Keratinocyte (primary cell): ENCODE measurements at regions not wholly inside any gene's neighbourhood (a gene's known extent, or its start where the extent isn't known, plus 50 kb on each side); places are given as distances from the start of the nearest gene placed in this dataset.

ENCODE experiments used
- DNase-seq: peaks from one replicate; pipeline ENCODE4 v3.0.0-alpha.2; 2011; ENCODE audit warnings: low read depth, missing footprints, low spot score
- FAIRE-seq: peaks from 2 replicates; lab custom pipeline; 2011; peaks lifted over from hg19 to GRCh38; lab: Jason Lieb, UNC
- H2AFZ ChIP-seq: 2 replicates; pipeline ENCODE4 v1.6.0; 2012; ENCODE audit warnings: low read length, control low read depth, inconsistent platforms; ENCODE audit not compliant: control insufficient read depth
- H3K27ac ChIP-seq: 2 replicates; pipeline ENCODE4 v1.5.1; 2011; ENCODE audit warnings: low read length; ENCODE audit not compliant: control insufficient read depth, insufficient read depth
- H3K27me3 ChIP-seq: 3 replicates; pipeline ENCODE4 v1.6.0; 2011; ENCODE audit warnings: low read length; ENCODE audit not compliant: control insufficient read depth, insufficient read depth; ENCODE audit errors: extremely low read depth
- H3K36me3 ChIP-seq, 2 experiments: 2 replicates in 1 of 2; 3 replicates in 1 of 2; pipeline ENCODE4 v1.5.1; 2011; ENCODE audit warnings: low read length in 2 of 2, mild to moderate bottlenecking in 1 of 2; ENCODE audit not compliant: control insufficient read depth in 2 of 2, insufficient read depth in 2 of 2; ENCODE audit errors: extremely low read depth in 1 of 2
- H3K4me1 ChIP-seq: 3 replicates; pipeline ENCODE4 v1.5.1; 2011; ENCODE audit warnings: low read length; ENCODE audit not compliant: control insufficient read depth, insufficient read depth; ENCODE audit errors: extremely low read depth
- H3K4me2 ChIP-seq: 3 replicates; pipeline ENCODE4 v1.6.0; 2011; ENCODE audit warnings: low read depth, low read length; ENCODE audit not compliant: control insufficient read depth, insufficient read depth; ENCODE audit errors: extremely low read depth
- H3K4me3 ChIP-seq, 3 experiments: fragments of 200-600 bp in 1 of 3; sonication (generic) in 1 of 3; 2 replicates in 2 of 3; 3 replicates in 1 of 3; pipeline ENCODE4 v1.5.1; 2011 to 2016; ENCODE audit warnings: low read length in 3 of 3, mild to moderate bottlenecking in 3 of 3, control low read depth in 2 of 3, inconsistent platforms in 1 of 3, low read depth in 1 of 3, mixed read lengths in 1 of 3, mixed run types in 1 of 3, moderate library complexity in 1 of 3; ENCODE audit not compliant: control insufficient read depth in 2 of 3, insufficient read depth in 2 of 3; ENCODE audit errors: extremely low read depth in 1 of 3
- H3K79me2 ChIP-seq: 2 replicates; pipeline ENCODE4 v1.6.0; 2012; ENCODE audit warnings: low read length; ENCODE audit not compliant: control insufficient read depth, insufficient read depth
- H3K9ac ChIP-seq: 3 replicates; pipeline ENCODE4 v1.6.0; 2011; ENCODE audit warnings: low read length; ENCODE audit not compliant: control insufficient read depth, insufficient read depth; ENCODE audit errors: extremely low read depth
- H3K9me1 ChIP-seq: 3 replicates; pipeline ENCODE4 v1.6.0; 2011; ENCODE audit warnings: low read length; ENCODE audit not compliant: control insufficient read depth, insufficient read depth; ENCODE audit errors: extremely low read depth
- H3K9me3 ChIP-seq: 2 replicates; pipeline ENCODE4 v1.5.1; 2012; ENCODE audit warnings: low read depth, low read length; ENCODE audit not compliant: control insufficient read depth
- H4K20me1 ChIP-seq: 3 replicates; pipeline ENCODE4 v1.6.0; 2011; ENCODE audit warnings: low read length; ENCODE audit not compliant: control insufficient read depth, insufficient read depth; ENCODE audit errors: extremely low read depth
- EZH2 ChIP-seq: IDR thresholded peaks from one replicate; pipeline ENCODE4 v1.6.1; 2012; ENCODE audit warnings: inconsistent platforms, mild to moderate bottlenecking, low read length, moderate library complexity
- dilution Hi-C: fragments of 300-500 bp; cut with MboI; formaldehyde crosslinking; loops from one replicate; pipeline ENCODE4 v1.7.0; 2020; ENCODE audit warnings: low sequenced_read_pairs; ENCODE audit not compliant: extremely low pct_ligation_motif_present
- TF ChIP-seq, protein P1 (sequence below), 3 experiments: IDR thresholded peaks in 1 of 3; conservative IDR thresholded peaks in 1 of 3; optimal IDR thresholded peaks in 1 of 3; 2 replicates in 2 of 3; 3 replicates in 1 of 3; pipeline versions ENCODE3 to v1.5.1; 2011; ENCODE audit warnings: low read length in 3 of 3, mild to moderate bottlenecking in 3 of 3, moderate library complexity in 2 of 3, control low read depth in 1 of 3, inconsistent platforms in 1 of 3; ENCODE audit not compliant: insufficient read depth in 2 of 3; ENCODE audit errors: extremely low read depth in 1 of 3

DNA sequence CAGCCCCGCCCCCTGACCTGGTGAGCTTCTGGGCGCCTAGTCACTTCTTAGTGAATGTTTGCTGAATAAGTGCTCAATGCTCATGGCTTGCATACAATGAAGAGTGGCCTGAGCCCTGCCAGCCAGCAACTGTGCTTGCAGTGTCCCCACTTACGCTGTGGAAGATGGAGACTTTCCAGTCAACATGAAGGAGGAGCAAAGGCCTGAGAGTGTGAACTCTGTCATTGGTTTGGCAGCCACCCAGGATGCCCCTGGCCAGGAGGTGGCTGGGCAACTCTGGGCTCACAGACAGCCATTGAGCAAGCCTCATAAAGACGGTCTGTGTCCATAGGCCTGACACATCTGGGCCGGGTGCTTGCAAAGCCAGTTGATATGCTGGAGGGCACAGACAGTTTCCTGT, 72.1 kb upstream of the MAMLD1 start:
- no peak overlapping the region for H3K4me3 ChIP-seq
- H3K4me2 ChIP-seq, result no peak overlapping the region
- H3K9me3 ChIP-seq, result no peaks in the 10 kb centered on the region
- no peaks in the 10 kb centered on the region for H3K36me3 ChIP-seq
- TF ChIP-seq EZH2, result no peak
- TF ChIP-seq, protein P1, sequence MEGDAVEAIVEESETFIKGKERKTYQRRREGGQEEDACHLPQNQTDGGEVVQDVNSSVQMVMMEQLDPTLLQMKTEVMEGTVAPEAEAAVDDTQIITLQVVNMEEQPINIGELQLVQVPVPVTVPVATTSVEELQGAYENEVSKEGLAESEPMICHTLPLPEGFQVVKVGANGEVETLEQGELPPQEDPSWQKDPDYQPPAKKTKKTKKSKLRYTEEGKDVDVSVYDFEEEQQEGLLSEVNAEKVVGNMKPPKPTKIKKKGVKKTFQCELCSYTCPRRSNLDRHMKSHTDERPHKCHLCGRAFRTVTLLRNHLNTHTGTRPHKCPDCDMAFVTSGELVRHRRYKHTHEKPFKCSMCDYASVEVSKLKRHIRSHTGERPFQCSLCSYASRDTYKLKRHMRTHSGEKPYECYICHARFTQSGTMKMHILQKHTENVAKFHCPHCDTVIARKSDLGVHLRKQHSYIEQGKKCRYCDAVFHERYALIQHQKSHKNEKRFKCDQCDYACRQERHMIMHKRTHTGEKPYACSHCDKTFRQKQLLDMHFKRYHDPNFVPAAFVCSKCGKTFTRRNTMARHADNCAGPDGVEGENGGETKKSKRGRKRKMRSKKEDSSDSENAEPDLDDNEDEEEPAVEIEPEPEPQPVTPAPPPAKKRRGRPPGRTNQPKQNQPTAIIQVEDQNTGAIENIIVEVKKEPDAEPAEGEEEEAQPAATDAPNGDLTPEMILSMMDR (optimal IDR thresholded peaks at IDR 0.05 in 1 of 3, IDR thresholded peaks at IDR 0.05 in 1 of 3, conservative IDR thresholded peaks at IDR 0.05 in 1 of 3; ENCODE audit: extremely low read depth in 1 of 3, insufficient read depth in 2 of 3, low read length in 3 of 3), result no peak
- dilution Hi-C loops, result no loop called here
- H3K27ac ChIP-seq, result no peak overlapping the region
- no peak overlapping the region for H2AFZ ChIP-seq
- no peaks in the 10 kb centered on the region for H3K9me1 ChIP-seq
- no peaks in the 10 kb centered on the region for H3K27me3 ChIP-seq
- no peak for FAIRE-seq
- no peaks in the 10 kb centered on the region for H3K79me2 ChIP-seq
- no peak for DNase-seq
- no peak overlapping the region for H3K9ac ChIP-seq
- H4K20me1 ChIP-seq, result no peaks in the 10 kb centered on the region
- H3K4me1 ChIP-seq, result no peaks in the 10 kb centered on the region

DNA sequence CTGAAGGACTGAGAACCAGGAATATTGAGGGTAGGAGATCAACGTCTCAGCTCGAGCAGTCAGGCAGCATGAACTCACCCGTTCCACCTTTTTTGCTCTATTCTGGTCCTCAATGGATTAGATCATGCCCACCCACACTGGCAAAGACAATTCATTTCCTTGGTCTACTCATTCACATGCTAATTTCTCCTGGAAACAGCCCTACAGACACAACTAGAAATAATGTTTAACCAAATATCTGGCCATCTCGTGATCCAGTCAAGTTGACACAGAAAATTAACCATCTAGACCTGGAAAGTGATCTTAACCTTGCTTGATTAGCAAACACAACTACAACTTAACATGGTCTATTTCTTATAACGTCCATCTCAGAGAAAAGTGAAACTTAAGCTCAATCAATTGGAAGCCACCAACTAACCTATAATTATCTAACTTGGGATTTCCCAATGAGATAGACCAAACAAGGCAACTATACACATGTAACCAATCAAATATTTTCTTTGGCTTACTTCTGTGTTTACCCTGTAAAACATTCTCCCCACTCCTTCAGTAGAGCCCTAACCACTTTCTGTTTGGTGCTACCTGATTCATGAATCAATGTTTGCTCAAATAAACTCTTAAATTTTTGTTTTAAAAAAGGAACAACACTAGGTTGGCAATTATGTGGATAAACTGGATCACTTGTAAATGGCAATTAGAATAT, 69.7 kb upstream of the MAMLD1 start:
- TF ChIP-seq EZH2, result no peak
- TF ChIP-seq, protein P1 (optimal IDR thresholded peaks at IDR 0.05 in 1 of 3, IDR thresholded peaks at IDR 0.05 in 1 of 3, conservative IDR thresholded peaks at IDR 0.05 in 1 of 3; ENCODE audit: extremely low read depth in 1 of 3, insufficient read depth in 2 of 3, low read length in 3 of 3), result no peak
- Histone ChIP-seq H3K4me1 (no peaks in the 10 kb centered on the region), H3K4me3 (no peak overlapping the region), H3K4me2 (no peak overlapping the region), H3K79me2 (no peaks in the 10 kb centered on the region), H2AFZ (no peak overlapping the region), H3K9ac (no peak overlapping the region), H3K27me3 (no peaks in the 10 kb centered on the region), H3K9me3 (no peaks in the 10 kb centered on the region), H4K20me1 (no peaks in the 10 kb centered on the region), H3K36me3 (no peaks in the 10 kb centered on the region), H3K27ac (no peak overlapping the region), H3K9me1 (no peaks in the 10 kb centered on the region)
- no peak for FAIRE-seq
- DNase-seq, result no peak
- dilution Hi-C loops, result no loop called here
